ENCODE measurements at regions not wholly inside any gene's neighbourhood (a gene's known extent, or its start where the extent isn't known, plus 50 kb on each side); places are given as distances from the start of the nearest gene placed in this dataset.

DNA sequence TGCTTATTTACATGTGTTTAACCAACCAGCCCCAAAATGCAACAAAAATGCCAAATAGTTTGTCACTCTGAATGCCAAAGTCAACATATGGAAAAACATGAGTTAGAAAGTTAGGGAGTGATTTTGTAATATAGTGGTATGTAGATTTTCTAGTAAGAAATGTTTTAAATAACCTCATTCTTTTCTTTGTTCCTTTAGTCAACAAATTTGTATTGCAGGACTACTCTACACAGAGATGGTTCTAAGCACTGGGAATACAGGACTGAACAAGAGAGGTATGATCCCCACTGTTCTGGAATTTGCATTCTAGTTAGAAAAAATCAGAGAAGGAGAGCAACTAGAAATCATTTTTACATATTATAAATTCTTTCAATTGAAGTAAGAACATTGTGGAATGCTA, 218.8 kb upstream of the ANXA10 start:
- TF ChIP-seq, protein P1, sequence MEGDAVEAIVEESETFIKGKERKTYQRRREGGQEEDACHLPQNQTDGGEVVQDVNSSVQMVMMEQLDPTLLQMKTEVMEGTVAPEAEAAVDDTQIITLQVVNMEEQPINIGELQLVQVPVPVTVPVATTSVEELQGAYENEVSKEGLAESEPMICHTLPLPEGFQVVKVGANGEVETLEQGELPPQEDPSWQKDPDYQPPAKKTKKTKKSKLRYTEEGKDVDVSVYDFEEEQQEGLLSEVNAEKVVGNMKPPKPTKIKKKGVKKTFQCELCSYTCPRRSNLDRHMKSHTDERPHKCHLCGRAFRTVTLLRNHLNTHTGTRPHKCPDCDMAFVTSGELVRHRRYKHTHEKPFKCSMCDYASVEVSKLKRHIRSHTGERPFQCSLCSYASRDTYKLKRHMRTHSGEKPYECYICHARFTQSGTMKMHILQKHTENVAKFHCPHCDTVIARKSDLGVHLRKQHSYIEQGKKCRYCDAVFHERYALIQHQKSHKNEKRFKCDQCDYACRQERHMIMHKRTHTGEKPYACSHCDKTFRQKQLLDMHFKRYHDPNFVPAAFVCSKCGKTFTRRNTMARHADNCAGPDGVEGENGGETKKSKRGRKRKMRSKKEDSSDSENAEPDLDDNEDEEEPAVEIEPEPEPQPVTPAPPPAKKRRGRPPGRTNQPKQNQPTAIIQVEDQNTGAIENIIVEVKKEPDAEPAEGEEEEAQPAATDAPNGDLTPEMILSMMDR (IDR thresholded peaks at IDR 0.05), result no peak
- TF ChIP-seq EP300 (IDR thresholded peaks at IDR 0.05) (no peak), POLR2A (IDR thresholded peaks at IDR 0.05) (no peak)
